HG03103 (cell line): ENCODE measurements at regions not wholly inside any gene's neighbourhood (a gene's known extent, or its start where the extent isn't known, plus 50 kb on each side); places are given as distances from the start of the nearest gene placed in this dataset.

ENCODE experiments used
- ATAC-seq: cut with Tn5 transposase; IDR thresholded peaks from one replicate; pipeline ENCODE4 v1.9.1; 2021; ENCODE audit warnings: low read depth; ENCODE audit not compliant: unreplicated experiment

DNA sequence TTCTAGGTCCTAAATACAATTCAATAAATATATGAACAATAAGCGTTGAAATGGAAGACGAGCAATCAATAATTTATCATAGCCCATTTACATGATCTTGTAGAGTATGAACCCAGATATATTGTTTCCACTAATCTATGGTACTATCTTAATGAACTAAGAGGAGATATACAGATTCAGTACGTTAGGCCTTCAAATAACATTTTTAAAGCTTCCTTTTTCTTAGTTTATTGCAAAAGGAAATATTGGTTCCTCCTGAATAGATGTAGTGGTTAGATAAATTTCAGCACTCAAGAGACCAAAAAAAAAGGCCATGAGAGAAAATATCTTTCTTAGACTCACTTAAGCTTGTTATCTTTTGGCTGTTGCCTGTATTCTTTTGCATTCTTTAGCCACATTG lies 147.5 kb upstream of the PITX2 start:
- no peak for ATAC-seq

DNA sequence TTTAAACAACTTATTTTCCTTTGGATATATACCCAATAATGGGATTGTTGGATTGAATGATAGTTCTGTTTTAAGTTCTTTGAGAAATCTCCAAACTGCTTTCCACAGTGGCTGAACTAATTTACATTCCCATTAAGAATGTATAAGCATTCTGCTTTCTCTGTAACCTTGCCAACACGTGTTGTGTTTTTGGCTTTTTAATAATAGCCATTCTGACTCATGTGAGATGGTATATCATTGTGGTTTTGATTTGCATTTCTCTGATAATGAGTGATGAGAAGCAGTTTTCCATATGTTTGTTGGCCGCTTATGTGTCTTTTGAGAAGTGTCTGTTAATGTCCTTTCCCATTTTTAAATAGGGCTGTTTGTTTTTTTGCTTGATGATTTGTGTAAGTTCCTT lies 155.6 kb upstream of the PITX2 start:
- ATAC-seq = no peak

DNA sequence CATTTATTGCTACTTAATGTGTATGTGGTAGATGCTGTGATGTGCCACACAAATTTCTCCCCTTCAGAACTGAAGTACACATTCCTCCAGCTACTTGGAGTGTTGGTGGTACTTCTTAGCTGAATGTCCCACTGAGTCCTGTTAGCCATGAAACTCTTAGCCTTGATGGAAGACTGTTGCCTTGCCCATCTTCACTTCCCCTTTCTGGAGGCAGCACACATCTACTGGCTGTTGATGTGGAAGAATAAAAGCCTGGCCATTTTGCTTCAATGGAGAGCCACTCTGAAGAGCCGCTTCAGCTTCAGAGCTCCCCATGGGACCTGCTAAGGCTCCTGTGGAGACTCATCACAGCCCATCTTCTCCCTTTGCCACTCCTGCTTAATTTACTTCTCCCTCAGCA lies 157.7 kb upstream of the PITX2 start:
- ATAC-seq = no peak

DNA sequence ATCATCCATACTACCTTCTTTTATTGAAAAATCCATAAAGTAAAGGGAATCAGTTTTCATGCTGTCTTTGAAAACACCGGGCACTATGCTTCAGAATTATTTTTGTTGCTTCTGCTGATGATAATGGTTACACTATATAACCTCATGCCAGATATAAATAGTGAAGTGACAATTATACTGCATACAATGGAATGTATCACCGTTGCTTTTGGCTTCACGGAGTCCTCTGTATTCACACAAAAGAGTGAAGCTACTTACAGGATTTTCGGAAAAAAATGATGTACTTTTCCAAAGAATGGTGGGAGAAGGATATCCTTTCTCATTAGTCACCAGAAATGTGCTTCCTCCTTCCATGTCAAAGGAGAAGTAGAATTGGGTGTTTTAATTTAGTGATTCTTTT lies 159.1 kb upstream of the PITX2 start:
- no peak for ATAC-seq

DNA sequence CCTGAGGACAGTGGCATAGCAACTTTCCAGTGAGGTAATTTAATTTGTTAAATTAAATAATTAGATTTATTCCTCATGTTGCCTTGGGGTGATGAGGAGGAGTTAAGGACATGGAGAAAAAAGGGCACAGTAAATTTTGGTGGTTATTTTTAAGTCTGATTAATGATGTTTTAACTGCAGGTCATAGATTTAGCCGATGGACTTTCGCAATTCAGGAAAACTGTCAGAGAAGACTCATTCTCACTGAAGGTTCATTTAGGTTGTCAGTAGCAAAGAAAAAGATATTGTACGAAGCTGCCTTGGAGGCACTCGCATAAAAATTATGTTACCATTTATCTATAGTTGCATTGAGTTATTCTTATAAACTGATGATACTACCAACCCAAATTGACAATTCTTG lies 164.2 kb upstream of the PITX2 start:
- ATAC-seq = no peak

DNA sequence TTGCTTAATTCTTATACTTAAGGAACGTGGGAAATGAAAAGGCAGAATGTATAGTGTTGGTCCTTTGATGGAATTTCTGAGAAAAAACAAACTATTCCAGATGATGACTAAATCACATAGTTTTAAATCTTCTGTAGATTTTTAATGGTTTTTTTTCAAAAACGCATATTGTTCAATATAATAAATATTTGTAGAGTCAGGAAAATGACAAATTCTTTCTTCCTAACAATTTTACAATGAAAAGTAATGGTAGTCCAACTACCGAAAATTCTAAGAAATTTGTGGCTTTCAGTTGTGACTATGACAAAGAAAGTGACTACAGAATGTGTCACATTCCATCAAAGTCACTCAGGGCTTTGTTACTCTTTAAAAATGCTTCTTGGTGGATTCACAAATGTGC lies 164.8 kb upstream of the PITX2 start:
- ATAC-seq = no peak

DNA sequence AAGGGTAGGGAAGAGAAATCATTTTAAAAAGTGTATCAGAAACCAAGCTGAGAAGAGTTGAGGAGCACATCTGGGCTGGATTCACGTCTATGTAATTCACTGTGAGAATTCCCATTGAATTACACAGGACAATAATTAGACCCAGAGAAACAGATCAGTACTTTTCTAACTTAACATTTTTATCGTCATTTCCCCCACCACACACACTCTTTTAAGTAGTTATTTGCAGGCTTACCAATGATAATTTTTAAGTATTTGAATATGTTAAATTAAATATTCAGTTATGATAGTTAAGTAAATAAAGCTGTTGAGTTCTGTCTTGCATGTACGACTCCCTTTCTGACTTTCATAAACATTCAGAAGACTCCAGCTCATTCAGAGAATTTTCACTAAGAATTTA lies 165.4 kb upstream of the PITX2 start:
- no peak for ATAC-seq

DNA sequence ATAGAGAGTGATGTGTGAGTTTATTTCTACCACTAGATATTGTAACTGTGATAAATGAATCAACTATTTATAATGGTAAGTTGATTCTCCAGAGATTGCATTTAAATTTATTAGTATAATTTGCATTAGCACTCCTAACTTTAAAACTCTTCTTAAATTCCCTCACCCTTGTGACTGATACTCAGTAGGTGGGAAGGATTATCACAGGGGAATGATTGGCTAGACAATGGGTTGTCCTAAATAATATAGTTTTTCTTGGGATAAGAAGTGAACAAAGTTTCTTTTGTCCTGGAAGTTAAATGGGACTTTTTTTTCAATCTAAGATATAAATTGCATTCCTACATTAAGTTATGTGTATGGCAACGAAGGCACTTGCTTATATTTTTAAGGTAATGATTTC lies 169.2 kb upstream of the PITX2 start:
- no peak for ATAC-seq

DNA sequence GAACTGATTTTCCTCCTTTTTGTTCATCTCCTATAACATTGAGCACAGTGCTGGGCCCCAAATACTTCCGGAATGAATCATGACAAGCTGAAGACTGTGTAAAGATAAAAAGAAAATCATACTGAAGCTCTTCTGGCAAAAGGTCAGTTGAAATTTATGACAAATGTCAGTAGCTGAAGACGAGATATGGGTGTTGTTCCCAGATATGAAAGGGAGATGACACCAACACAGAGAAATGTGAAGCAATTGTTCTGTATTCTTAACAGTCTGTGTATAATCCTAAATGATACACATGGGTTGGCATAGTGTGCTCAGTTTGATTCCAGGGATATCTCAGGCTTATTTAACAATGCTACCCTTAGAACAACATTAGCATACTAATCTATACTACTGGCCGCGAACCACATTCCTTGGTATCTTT lies 170.5 kb upstream of the PITX2 start:
- ATAC-seq = no peak

DNA sequence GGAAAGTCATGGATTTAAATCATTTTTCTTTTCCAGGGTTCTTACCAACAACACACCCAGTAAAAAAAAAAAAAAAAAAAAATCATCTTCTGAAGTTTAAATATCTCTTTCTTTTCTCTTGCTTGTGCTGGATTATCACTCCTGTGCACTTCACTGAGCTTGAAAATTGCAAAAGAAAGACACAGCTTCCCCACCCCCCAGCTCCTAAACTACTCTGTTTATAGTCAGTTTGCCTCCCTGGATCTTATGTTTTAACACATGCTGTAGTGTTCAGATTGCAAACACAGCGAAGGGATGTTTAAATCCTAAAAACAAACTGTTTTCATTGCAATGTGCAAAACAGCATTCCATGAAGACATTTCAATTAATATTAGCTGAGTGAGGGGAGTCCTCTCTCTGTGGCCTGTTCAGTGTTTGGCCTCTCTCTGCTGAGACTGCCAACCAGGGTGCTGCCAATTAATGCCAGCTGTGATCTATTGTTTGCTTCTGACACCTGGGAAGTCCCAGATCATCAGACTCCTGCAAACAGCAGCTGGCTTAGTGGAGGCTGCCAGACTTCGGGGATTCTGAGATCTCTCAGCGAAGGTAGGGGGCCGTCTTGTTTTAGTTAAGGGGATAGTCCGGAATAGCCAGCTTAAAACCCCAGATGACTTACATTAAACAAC lies 171.1 kb upstream of the PITX2 start:
- no peak for ATAC-seq

DNA sequence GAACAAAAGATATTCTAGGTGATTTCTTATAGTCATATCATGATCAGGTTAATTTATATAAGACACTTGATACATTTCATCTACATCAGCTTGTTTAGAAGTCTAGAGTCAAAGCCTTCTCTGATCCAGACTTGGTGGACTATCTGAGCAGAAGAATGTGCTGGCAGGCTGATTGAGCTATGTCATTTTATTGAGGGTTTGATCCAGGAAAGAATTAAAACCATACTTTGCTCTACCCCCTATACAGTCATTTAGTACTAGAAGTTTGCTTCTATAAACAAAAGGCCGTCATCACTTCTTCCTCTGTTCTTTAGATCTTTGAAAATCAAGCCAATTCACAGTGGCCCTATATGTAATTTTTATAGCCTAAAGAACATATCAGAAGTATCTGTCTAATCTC lies 173.1 kb upstream of the PITX2 start:
- no peak for ATAC-seq

DNA sequence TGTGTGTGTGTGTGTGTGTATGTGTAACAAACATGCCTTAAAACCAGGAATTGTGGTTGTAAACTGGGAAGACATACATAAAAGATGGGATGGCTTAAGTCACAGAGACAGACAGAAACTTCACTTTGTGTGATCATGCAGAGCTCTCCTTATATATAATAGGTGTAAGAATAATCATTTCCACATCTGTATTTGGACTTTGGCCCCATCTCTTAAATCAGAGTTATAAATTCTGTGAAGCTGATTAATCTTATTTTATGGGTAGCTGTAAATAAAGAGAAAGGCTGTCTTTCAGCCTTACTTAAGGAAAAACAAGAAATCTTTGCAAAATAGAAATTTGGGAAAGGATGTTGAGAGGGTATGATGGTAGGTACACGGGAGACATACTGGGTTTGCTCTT lies 174.6 kb upstream of the PITX2 start:
- no peak for ATAC-seq

DNA sequence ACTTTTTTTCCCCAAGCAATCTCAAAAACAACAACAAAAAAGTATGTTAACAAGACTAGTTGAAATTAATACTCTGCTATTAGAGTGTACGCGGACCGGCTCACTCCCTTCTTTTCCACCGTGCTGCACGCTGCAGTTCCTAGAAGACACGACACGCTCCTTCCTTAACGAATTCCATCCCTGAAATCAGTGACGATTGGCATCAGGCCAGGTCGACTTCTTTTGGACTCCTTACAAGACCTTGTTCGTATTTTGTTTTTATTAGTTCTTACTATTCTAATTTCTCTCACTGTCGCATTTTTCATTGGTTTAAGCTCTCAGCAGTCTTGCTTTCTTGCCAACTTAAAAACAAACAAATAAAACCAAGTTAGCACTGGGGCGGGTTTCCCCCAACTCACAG lies 175.8 kb upstream of the PITX2 start:
- ATAC-seq = no peak

DNA sequence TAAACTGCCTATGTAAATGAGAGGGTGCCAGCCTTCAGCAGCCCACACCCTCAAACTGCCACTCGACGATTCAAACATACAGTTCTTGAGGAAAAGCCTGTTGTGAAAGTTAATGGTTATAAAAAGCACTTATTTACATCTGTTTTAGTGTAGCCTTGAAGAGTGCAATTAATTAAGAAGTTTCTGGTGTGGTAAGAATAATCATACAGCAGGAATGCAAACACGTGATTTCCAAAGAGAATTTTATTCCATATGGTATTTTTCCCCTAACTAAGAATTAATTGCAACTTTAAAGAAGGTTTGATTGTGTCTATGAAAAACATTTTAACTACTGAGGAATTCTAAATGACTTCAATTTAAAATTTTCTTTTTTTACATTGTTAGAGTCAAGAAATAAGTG lies 176.3 kb upstream of the PITX2 start:
- no peak for ATAC-seq

DNA sequence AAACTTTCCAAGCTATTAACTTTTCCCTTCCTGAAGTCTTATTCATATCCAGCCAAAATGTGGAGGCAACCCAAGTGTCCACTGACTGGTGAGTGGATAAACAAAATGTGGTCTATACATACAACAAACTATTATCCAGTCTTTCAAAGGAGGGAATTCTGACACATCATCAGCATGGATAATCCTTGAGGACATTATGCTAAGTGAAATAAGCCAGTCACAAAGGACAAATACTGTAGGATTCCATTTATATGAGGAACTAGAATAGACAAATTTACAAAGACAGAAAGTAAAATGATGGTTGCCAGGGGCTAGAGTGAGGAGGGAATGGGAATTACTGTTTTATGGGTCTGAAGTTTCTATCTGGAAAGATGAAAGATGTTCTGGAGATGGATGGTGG lies 178.7 kb upstream of the PITX2 start:
- ATAC-seq = no peak

DNA sequence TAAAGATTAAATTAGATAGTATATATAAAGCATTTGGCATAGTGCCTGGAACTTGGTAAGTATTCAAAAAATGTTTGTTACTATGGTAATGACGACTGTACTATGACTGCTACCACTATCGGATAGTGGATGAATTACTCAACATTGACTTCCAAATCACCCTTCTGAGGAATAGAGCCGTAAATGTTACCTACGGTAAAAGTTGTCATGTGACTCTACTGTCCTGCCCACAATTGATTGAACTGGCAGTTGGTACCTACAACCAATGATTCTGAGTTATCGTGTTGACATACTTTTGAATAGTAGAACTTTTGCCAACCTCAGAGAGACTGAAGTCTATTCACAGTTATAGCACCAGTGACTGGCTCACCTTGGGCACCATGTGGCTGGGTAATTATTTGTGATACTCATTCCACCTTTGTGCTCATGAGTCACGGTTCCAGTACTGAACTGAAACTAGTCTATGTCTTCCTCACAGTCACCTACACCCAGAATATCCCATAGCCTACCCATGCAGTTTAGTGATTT lies 185.5 kb upstream of the PITX2 start:
- no peak for ATAC-seq

DNA sequence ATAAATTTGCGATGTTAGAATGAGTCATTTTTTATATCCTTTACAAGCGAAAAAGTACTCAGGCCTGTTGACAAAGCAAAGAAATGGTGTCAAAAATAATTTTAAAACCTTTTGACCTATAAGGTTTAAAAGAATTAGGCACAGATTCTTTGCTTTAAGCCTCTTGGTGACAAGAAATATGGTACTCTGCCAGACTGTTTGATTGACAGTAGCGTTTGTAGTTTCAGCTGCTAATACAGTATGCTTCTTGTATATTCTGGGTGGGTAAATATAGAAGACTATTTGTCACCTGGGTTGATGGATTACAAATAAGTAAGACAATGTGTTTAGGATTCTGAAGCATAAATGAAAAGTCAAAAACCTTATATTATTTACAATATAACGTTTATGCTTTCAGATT lies 193.1 kb upstream of the PITX2 start:
- ATAC-seq = no peak

DNA sequence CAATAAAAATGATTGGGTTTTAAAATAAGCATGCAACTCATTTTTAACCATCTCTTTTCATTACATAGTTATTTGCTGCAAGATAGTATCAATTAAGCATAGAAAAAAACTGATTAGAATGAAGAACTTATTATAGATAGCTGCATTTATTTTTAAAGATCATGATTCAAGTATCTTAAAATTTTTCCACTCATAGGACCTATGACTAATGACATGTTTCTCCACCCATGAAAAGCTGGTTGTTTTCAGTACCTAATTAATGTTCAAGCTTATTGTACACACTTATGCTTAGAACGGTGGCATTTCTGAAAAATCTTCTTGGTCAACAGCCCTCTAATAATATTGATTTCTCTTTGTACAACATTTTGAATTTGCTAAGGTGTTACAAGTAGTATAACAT lies 193.5 kb upstream of the PITX2 start:
- no peak for ATAC-seq

DNA sequence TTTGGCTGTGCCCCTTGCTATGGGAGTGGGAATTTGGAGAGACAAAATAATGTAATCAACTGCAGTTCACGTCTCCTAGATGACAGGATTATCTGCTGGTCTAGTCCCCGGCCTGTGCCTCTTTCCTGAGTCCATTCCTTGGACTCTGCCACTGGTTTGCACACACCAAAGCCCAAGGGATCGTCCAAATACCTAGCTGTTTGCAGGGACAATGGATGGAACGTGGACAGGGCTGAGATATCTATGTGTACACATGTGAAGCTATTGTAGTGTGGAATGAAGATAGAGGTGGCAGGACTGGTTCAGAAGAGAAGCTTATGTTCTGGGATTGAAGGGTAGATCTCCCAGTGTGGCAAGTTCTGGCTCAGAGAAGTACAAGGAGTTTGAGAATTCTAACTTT lies 198.3 kb upstream of the PITX2 start:
- ATAC-seq = no peak

DNA sequence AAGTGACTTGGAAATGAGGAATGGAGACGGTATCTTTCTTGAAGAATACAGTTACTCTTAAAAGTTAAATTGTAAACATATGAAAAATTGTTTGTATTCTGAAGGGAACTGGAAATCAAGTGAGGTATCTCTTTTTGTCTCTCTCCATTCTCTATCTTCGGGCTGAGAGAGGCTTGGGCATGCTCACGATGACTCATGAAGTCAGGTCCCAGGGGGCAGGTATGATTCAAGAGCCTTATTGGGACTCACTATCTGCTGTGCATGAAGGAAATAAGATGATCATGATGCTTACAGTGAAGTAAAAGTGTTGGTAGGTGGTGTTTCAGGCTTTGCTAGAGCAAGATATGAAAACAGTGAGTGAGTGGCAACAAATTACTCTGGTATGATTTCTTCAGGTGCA lies 200.4 kb upstream of the PITX2 start:
- no peak for ATAC-seq

DNA sequence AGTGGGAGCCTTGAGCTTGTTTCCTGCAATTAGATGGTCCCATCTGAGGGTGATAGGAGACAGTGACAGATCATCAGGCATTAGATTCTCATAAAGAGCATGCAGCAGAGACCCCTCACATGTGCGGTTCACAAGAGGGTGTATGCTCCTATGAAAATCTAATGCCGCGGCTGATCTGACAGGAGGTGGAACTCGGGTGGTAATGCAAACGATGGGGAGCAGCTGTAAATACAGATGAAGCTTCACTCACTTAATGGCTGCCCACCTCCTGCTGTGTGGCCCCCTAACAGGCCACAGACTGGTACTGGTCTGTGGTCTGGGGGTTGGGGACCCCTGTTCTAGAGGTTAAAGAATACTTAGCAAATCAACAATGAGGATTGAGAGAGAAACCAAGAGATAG lies 201.5 kb upstream of the PITX2 start:
- no peak for ATAC-seq

DNA sequence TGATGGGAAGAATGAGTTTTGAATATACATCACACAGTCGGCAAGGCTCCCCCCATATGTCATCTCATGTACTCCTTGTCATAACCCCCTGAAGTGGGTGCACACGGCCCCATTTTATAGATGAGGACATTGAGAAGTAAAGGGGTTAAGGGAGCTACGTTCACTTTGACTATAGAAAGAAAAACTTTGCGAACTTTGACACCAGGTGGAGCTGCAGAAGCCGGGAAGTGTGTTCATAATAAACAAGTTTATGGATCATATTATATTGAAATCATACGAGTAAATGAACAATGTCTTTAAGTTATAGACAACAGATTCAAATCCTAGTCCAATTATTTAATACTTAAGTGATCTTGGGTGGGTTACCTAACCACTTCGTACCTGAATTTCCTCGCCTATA lies 203.8 kb upstream of the PITX2 start:
- ATAC-seq = no peak

DNA sequence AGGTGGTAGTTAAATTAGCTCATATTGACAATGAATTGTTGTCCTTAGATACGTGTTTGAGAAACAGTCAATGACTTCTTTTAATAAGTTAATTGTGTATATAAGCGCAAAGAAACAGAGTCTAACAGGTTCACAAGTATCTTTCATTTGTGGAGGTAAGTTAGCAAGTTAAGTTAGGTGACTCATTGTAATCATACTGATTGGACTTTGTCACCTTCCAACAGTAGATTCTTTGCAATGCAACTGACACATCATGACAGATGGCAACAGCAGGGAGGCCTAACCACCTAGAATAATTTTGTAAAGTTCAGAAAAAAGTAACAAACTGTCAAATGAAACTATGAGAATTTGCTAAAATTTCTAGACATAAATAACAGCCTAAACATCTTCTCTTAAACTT lies 207.6 kb upstream of the PITX2 start:
- no peak for ATAC-seq
